Vagina (tissue), 2 donors: ENCODE measurements at regions not wholly inside any gene's neighbourhood (a gene's known extent, or its start where the extent isn't known, plus 50 kb on each side); places are given as distances from the start of the nearest gene placed in this dataset.

ENCODE experiments used
- DNase-seq, 2 donors: peaks; one replicate each; pipeline ENCODE4 v3.0.0-alpha.2; 2017; ENCODE audit errors: extremely low spot score in 2 of 2
- H3K27ac ChIP-seq: fragments of 200-600 bp; sonication (generic); one replicate; pipeline ENCODE4 v1.5.1; 2019
- H3K27me3 ChIP-seq: fragments of 200-600 bp; sonication (generic); one replicate; pipeline ENCODE4 v1.5.1; 2019
- H3K36me3 ChIP-seq, 2 donors: fragments of 200-600 bp; sonication (generic); one replicate each; pipeline ENCODE4 v1.5.1; 2017 to 2019
- H3K4me1 ChIP-seq: fragments of 200-600 bp; sonication (generic); one replicate; pipeline ENCODE4 v1.5.1; 2019
- H3K4me3 ChIP-seq, 2 donors: fragments of 200-600 bp; sonication (generic); 1 replicate in 1 of 2; 2 replicates in 1 of 2; pipeline ENCODE4 v1.5.1; 2016 to 2019
- H3K9me3 ChIP-seq: fragments of 200-600 bp; sonication (generic); one replicate; pipeline ENCODE4 v1.5.1; 2019
- CTCF ChIP-seq, 3 experiments: fragments of 450-650 bp in 2 of 3; fragments of 200-600 bp in 1 of 3; sonication (generic) in 1 of 3; IDR thresholded peaks; one replicate each; pipeline ENCODE4 v1.5.1; 2017 to 2019; ENCODE audit warnings: antibody characterized with exemption in 3 of 3, mild to moderate bottlenecking in 2 of 3, moderate library complexity in 2 of 3
- POLR2A ChIP-seq, 2 donors: fragments of 450-650 bp; IDR thresholded peaks; one replicate each; pipeline ENCODE4 v1.6.1; 2017; ENCODE audit warnings: antibody characterized with exemption in 2 of 2, mild to moderate bottlenecking in 2 of 2, moderate library complexity in 2 of 2
- POLR2AphosphoS5 ChIP-seq, 2 donors: sonication (generic); formaldehyde crosslinking; IDR thresholded peaks; one replicate each; pipeline ENCODE4 v1.9.0; 2017; ENCODE audit warnings: antibody characterized with exemption in 2 of 2, mild to moderate bottlenecking in 2 of 2, low read depth in 1 of 2; ENCODE audit not compliant: insufficient read depth in 1 of 2
- intact Hi-C: fragments of 100-400 bp; cut with DNase I; formaldehyde crosslinking; loops from one replicate; pipeline ENCODE4 v1.15.1; 2023

DNA sequence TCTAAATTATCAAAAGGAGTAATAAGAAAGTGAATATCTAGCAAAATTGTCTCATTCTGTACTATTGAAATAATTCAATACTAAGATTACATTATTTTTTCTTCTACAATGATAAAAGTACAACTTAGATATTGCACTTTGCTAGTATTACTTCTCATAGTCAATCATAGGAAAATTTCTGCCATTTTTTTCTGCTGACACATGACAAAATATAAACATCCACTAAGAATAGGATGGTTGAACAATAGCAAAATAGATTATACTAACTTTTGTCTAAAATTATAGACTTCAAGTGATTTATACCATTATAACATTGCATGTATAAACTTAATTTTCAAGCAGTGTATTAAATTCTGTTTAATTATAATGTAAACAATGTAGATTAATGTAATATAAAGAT lies 540.2 kb downstream of the PDHA2 start:
- no peaks in the 10 kb centered on the region for H3K4me1 ChIP-seq
- no peak overlapping the region for H3K27ac ChIP-seq
- no peaks in the 10 kb centered on the region for H3K27me3 ChIP-seq
- no peaks in the 10 kb centered on the region for H3K9me3 ChIP-seq
- no peak for DNase-seq
- no peak overlapping the region for H3K4me3 ChIP-seq
- no peak for TF ChIP-seq POLR2AphosphoS5 (IDR thresholded peaks at IDR 0.05; ENCODE audit: insufficient read depth in 1 of 2, low read depth in 1 of 2)
- TF ChIP-seq CTCF (IDR thresholded peaks at IDR 0.05), result no peak
- no peak for TF ChIP-seq POLR2A (IDR thresholded peaks at IDR 0.05)
- H3K36me3 ChIP-seq, result no peaks in the 10 kb centered on the region
- intact Hi-C loops, result no loop called here

GRCh38 chr4:96383349-96383748 lies 543.5 kb downstream of the PDHA2 start:
- no peak for DNase-seq
- no peaks in the 10 kb centered on the region for H3K27me3 ChIP-seq
- H3K4me3 ChIP-seq, result no peak overlapping the region
- H3K27ac ChIP-seq, result no peak overlapping the region
- intact Hi-C loops, result no loop called here
- no peak for TF ChIP-seq POLR2A (IDR thresholded peaks at IDR 0.05)
- TF ChIP-seq CTCF (IDR thresholded peaks at IDR 0.05), result no peak
- TF ChIP-seq POLR2AphosphoS5 (IDR thresholded peaks at IDR 0.05; ENCODE audit: insufficient read depth in 1 of 2, low read depth in 1 of 2), result no peak
- H3K36me3 ChIP-seq, result no peaks in the 10 kb centered on the region
- H3K4me1 ChIP-seq, result no peaks in the 10 kb centered on the region
- H3K9me3 ChIP-seq, result no peaks in the 10 kb centered on the region

DNA sequence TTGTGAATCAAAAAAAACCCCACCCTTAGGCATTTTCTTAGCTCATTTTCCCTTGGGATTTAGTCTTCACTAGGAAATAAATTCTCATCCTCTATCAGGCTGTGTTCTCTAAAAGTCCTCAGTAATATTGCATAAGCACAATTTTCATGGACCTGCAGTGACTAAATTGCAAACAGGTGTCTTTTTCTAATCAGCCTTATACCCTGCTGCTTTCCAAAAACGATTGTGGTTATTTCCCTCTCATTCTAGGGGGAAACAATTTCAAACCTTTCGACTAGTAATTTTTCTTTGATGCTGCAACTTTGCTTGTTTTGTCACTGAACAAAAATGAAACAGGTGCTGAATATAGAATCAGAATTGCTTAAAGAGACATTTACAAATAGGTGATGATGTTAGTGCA lies 549.9 kb downstream of the PDHA2 start:
- H3K27ac ChIP-seq, result no peak overlapping the region
- no peaks in the 10 kb centered on the region for H3K36me3 ChIP-seq
- TF ChIP-seq POLR2A (IDR thresholded peaks at IDR 0.05) (no peak), POLR2AphosphoS5 (IDR thresholded peaks at IDR 0.05; ENCODE audit: insufficient read depth in 1 of 2, low read depth in 1 of 2) (no peak)
- no peak overlapping the region for H3K4me3 ChIP-seq
- H3K4me1 ChIP-seq, result no peaks in the 10 kb centered on the region
- DNase-seq, result no peak
- H3K9me3 ChIP-seq, result no peaks in the 10 kb centered on the region
- no peaks in the 10 kb centered on the region for H3K27me3 ChIP-seq
- intact Hi-C loops, result no loop called here

DNA sequence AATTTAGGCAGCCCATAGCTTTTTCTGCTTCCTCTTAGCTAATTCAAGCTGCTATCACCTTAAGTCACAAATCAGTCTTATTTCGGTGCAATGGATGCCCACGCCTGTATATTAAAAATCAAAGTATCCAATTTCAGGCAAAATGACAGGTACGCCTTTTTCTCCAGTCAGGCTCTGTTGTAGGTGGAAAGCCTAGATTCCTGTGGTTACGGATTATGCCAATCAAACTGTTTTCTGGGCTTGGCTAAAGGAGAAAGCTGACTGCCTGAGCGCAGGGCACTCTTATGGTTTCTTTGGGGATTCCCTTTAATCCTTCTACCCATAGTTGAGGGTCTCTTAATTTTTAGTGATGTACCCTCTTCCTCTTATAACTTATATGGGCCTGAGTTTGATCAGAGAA lies 550.5 kb downstream of the PDHA2 start:
- Histone ChIP-seq H3K9me3 (no peaks in the 10 kb centered on the region), H3K4me1 (no peaks in the 10 kb centered on the region), H3K27me3 (no peaks in the 10 kb centered on the region), H3K36me3 (no peaks in the 10 kb centered on the region), H3K4me3 (no peak overlapping the region), H3K27ac (no peak overlapping the region)
- no peak for DNase-seq
- TF ChIP-seq POLR2AphosphoS5 (IDR thresholded peaks at IDR 0.05; ENCODE audit: insufficient read depth in 1 of 2, low read depth in 1 of 2) (no peak), POLR2A (IDR thresholded peaks at IDR 0.05) (no peak), CTCF (IDR thresholded peaks at IDR 0.05) (no peak)
- intact Hi-C loops, result no loop called here

- H3K27ac ChIP-seq, result no peak overlapping the region
- no peaks in the 10 kb centered on the region for H3K27me3 ChIP-seq
- TF ChIP-seq POLR2A (IDR thresholded peaks at IDR 0.05) (no peak), POLR2AphosphoS5 (IDR thresholded peaks at IDR 0.05; ENCODE audit: insufficient read depth in 1 of 2, low read depth in 1 of 2) (no peak), CTCF (IDR thresholded peaks at IDR 0.05) (no peak)
- intact Hi-C loops, result no loop called here
- no peak overlapping the region for H3K4me3 ChIP-seq
- DNase-seq, result no peak
- no peaks in the 10 kb centered on the region for H3K36me3 ChIP-seq
- H3K9me3 ChIP-seq, result no peaks in the 10 kb centered on the region
- H3K4me1 ChIP-seq, result no peaks in the 10 kb centered on the region
Measured at GRCh38 chr4:96395747-96396146, 555.9 kb downstream of the PDHA2 start.

GRCh38 chr4:96406742-96407141 lies 566.8 kb downstream of the PDHA2 start:
- intact Hi-C loops, result no loop called here
- H3K36me3 ChIP-seq, result no peaks in the 10 kb centered on the region
- no peak overlapping the region for H3K27ac ChIP-seq
- H3K4me1 ChIP-seq, result no peaks in the 10 kb centered on the region
- H3K4me3 ChIP-seq, result no peak overlapping the region
- DNase-seq, result no peak
- TF ChIP-seq POLR2AphosphoS5 (IDR thresholded peaks at IDR 0.05; ENCODE audit: insufficient read depth in 1 of 2, low read depth in 1 of 2) (no peak), CTCF (IDR thresholded peaks at IDR 0.05) (no peak), POLR2A (IDR thresholded peaks at IDR 0.05) (no peak)
- H3K27me3 ChIP-seq, result no peaks in the 10 kb centered on the region
- no peaks in the 10 kb centered on the region for H3K9me3 ChIP-seq
